GM18507 (cell line): ENCODE measurements at regions not wholly inside any gene's neighbourhood (a gene's known extent, or its start where the extent isn't known, plus 50 kb on each side); places are given as distances from the start of the nearest gene placed in this dataset.
"Not testable (repeated sequence)": the region's sequence is repeated elsewhere in the genome, so short reads cannot be mapped to it uniquely, and the experiment has no call there.

Source experiments
- DNase-seq: peaks from one replicate; pipeline ENCODE4 v3.0.0; 2011; ENCODE audit warnings: low read depth; ENCODE audit not compliant: insufficient read length; ENCODE audit errors: extremely low spot score
- FAIRE-seq: peaks from 2 replicates; lab custom pipeline; 2011; peaks lifted over from hg19 to GRCh38; lab: Jason Lieb, UNC

GRCh38 chr10:42230115-42230514 is 408.3 kb downstream of the ZNF33B start:
- not testable (repeated sequence) for DNase-seq, FAIRE-seq

- not testable (repeated sequence) for DNase-seq, FAIRE-seq
Observed at GRCh38 chr10:42227859-42228258, 410.5 kb downstream of the ZNF33B start.

- DNase-seq, FAIRE-seq: not testable (repeated sequence)
Observed at GRCh38 chr10:42193588-42193987, 444.8 kb downstream of the ZNF33B start.

- FAIRE-seq, DNase-seq: not testable (repeated sequence)
Observed at GRCh38 chr10:42192450-42192849, 445.9 kb downstream of the ZNF33B start.

- FAIRE-seq, DNase-seq: not testable (repeated sequence)
Observed at GRCh38 chr10:42187501-42188195, 450.7 kb downstream of the ZNF33B start.

- FAIRE-seq, DNase-seq: not testable (repeated sequence)
Observed at GRCh38 chr10:42177793-42178689, 460.3 kb downstream of the ZNF33B start.

GRCh38 chr10:42177077-42177792 is 461.1 kb downstream of the ZNF33B start:
- FAIRE-seq (no peak), DNase-seq (no peak)

- no peak for DNase-seq
- no peak for FAIRE-seq
Observed at GRCh38 chr10:42150428-42151061, 487.8 kb downstream of the ZNF33B start.

- DNase-seq (no peak), FAIRE-seq (no peak)
Observed at GRCh38 chr10:42149722-42150427, 488.5 kb downstream of the ZNF33B start.

GRCh38 chr10:42149027-42149700 is 489.2 kb downstream of the ZNF33B start:
- no peak for FAIRE-seq
- DNase-seq = no peak

- FAIRE-seq = not testable (repeated sequence)
Observed at GRCh38 chr10:42146165-42146564, 492.2 kb downstream of the ZNF33B start.

GRCh38 chr10:42138023-42138422 is 500.3 kb downstream of the ZNF33B start:
- not testable (repeated sequence) for FAIRE-seq, DNase-seq

More at GRCh38 chr10:42146165-42146564, 492.2 kb downstream of the ZNF33B start:
- not testable (repeated sequence) for DNase-seq

GRCh38 chr10:42113158-42113450 is 525.3 kb downstream of the ZNF33B start:
- FAIRE-seq (no peak), DNase-seq (no peak)

- DNase-seq = no peak
- FAIRE-seq = no peak
Observed at GRCh38 chr10:42112331-42113157, 525.8 kb downstream of the ZNF33B start.

- DNase-seq (no peak), FAIRE-seq (no peak)
Observed at GRCh38 chr10:42111661-42112330, 526.6 kb downstream of the ZNF33B start.

- FAIRE-seq (no peak), DNase-seq (no peak)
Observed at GRCh38 chr10:42111076-42111475, 527.3 kb downstream of the ZNF33B start.
